ENCODE measurements at regions not wholly inside any gene's neighbourhood (a gene's known extent, or its start where the extent isn't known, plus 50 kb on each side); places are given as distances from the start of the nearest gene placed in this dataset.

DNA sequence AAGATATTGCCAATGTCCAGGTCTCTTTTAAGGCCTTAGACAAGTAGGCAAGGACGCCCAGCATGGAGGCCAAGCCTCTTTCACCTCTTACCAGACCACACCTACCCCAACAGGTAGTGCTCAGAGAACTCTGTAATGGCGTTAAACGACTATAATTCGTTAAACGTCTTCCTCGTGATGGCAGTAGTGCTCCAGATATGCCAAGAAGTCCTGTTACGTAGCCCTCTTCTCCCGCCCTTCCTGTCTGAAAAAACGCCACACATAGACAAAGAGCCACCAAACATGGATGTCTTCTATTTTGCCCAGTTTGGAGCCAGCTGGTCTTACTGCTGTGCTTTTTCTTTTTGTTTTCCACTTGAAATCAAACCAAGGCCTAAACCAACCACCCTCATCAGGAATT, 190.7 kb downstream of the OR13H1 start:
- TF ChIP-seq, protein P1, sequence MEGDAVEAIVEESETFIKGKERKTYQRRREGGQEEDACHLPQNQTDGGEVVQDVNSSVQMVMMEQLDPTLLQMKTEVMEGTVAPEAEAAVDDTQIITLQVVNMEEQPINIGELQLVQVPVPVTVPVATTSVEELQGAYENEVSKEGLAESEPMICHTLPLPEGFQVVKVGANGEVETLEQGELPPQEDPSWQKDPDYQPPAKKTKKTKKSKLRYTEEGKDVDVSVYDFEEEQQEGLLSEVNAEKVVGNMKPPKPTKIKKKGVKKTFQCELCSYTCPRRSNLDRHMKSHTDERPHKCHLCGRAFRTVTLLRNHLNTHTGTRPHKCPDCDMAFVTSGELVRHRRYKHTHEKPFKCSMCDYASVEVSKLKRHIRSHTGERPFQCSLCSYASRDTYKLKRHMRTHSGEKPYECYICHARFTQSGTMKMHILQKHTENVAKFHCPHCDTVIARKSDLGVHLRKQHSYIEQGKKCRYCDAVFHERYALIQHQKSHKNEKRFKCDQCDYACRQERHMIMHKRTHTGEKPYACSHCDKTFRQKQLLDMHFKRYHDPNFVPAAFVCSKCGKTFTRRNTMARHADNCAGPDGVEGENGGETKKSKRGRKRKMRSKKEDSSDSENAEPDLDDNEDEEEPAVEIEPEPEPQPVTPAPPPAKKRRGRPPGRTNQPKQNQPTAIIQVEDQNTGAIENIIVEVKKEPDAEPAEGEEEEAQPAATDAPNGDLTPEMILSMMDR (IDR thresholded peaks at IDR 0.05): peak in 4 of 5 experiments; percentile 11 to 60 (median 37)
- peak in 1 of 2 donors; percentile 24 for TF ChIP-seq EP300 (IDR thresholded peaks at IDR 0.05)
- TF ChIP-seq POLR2A (IDR thresholded peaks at IDR 0.05): no peak
